GM23248 (cell line): ENCODE measurements at regions not wholly inside any gene's neighbourhood (a gene's known extent, or its start where the extent isn't known, plus 50 kb on each side); places are given as distances from the start of the nearest gene placed in this dataset.

Experiments used
- DNase-seq: peaks from one replicate; pipeline ENCODE4 v3.0.0-alpha.2; 2015
- H2AFZ ChIP-seq: fragments of 200-600 bp; sonication (generic); 2 replicates; pipeline ENCODE4 v1.6.1; 2016; ENCODE audit warnings: antibody characterized with exemption
- H3F3A ChIP-seq: fragments of 200-600 bp; sonication (generic); 2 replicates; pipeline ENCODE4 v1.6.1; 2016; ENCODE audit warnings: mild to moderate bottlenecking, antibody characterized with exemption, mixed run types; ENCODE audit not compliant: insufficient read depth
- H3K27ac ChIP-seq: fragments of 200-600 bp; sonication (generic); 2 replicates; pipeline ENCODE4 v1.5.1; 2016; ENCODE audit warnings: mild to moderate bottlenecking
- H3K27me3 ChIP-seq: fragments of 200-600 bp; sonication (generic); replicated peaks from 2 replicates; pipeline ENCODE4 v1.6.1; 2016; ENCODE audit warnings: mild to moderate bottlenecking; ENCODE audit not compliant: insufficient read depth
- H3K36me3 ChIP-seq: fragments of 200-600 bp; sonication (generic); 2 replicates; pipeline ENCODE4 v1.6.1; 2016; ENCODE audit warnings: low read depth, mild to moderate bottlenecking
- H3K4me1 ChIP-seq: fragments of 200-600 bp; sonication (generic); 2 replicates; pipeline ENCODE4 v1.6.1; 2016; ENCODE audit warnings: mild to moderate bottlenecking; ENCODE audit not compliant: insufficient read depth
- H3K4me2 ChIP-seq: fragments of 200-600 bp; sonication (generic); one replicate; pipeline ENCODE4 v1.6.1; 2016; ENCODE audit warnings: mild to moderate bottlenecking; ENCODE audit not compliant: unreplicated experiment
- H3K4me3 ChIP-seq: fragments of 200-600 bp; sonication (generic); 2 replicates; pipeline ENCODE4 v1.5.1; 2016; ENCODE audit warnings: mild to moderate bottlenecking
- H3K79me2 ChIP-seq: fragments of 200-600 bp; sonication (generic); 2 replicates; pipeline ENCODE4 v1.6.1; 2016; ENCODE audit warnings: mild to moderate bottlenecking; ENCODE audit not compliant: insufficient read depth
- H3K9ac ChIP-seq: fragments of 200-600 bp; sonication (generic); 2 replicates; pipeline ENCODE4 v1.6.1; 2016; ENCODE audit warnings: mild to moderate bottlenecking
- H3K9me2 ChIP-seq: fragments of 200-600 bp; sonication (generic); 2 replicates; pipeline ENCODE4 v1.6.1; 2016; ENCODE audit warnings: mixed run types, mild to moderate bottlenecking, moderate library complexity; ENCODE audit not compliant: insufficient read depth
- H3K9me3 ChIP-seq: fragments of 200-600 bp; sonication (generic); one replicate; pipeline ENCODE4 v1.6.1; 2017; ENCODE audit warnings: low read depth
- H4K20me1 ChIP-seq: fragments of 200-600 bp; sonication (generic); 2 replicates; pipeline ENCODE4 v1.6.0; 2016; ENCODE audit not compliant: insufficient read depth
- EZH2 ChIP-seq: fragments of 200-600 bp; sonication (generic); IDR thresholded peaks from 2 replicates; pipeline ENCODE4 v1.6.1; 2018; ENCODE audit warnings: antibody characterized with exemption, mild to moderate bottlenecking; ENCODE audit not compliant: insufficient read depth, poor library complexity, severe bottlenecking
- EZH2phosphoT487 ChIP-seq: fragments of 200-600 bp; sonication (generic); IDR thresholded peaks from 2 replicates; pipeline ENCODE4 v1.6.1; 2018; ENCODE audit warnings: antibody characterized with exemption, moderate library complexity, mild to moderate bottlenecking, low read depth; ENCODE audit not compliant: insufficient read depth
- WGBS, 2 experiments: methylation state at CpG; one replicate each; pipeline ENCODE4 v1.1.6; 2015 to 2017; ENCODE audit warnings: low lambda C conversion rate in 2 of 2, low coverage in 1 of 2; ENCODE audit errors: missing lambda C conversion rate in 2 of 2; 5-methylcytosine and 5-hydroxymethylcytosine counted together
- in situ Hi-C: fragments of 300-500 bp; cut with MboI; formaldehyde crosslinking; loops from 2 replicates; pipeline ENCODE4 v1.15.0; 2020

DNA sequence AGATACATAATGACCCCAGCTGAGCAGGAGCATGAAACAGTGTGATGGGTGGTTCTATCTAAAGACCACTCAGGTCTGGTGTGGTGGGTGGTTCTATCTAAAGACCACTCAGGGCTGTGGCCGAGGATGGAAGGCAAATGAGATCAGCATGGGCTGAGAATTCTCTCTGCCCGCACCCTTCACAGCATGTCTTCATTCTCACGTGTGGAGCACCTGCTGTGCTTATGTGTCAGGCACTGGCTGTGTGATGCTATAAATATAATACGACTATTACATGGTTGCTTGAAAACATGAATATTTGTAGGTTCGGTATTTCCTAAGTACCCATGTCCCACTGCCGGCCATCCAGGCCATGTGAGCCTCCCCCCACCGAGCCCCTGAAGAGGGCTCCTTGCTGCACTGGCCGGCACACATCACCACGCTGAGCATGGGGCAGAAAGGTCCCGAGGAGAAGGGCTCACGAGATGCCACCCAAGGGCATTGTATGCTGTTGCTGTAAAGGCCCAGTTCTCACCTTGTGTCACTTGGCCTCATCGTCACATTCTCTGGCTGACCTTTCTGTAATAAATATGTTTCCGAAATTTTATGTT, 810.2 kb downstream of the UQCRFS1 start:
- WGBS, 2 experiments, result 26% methylated on average over 13 of the region's 13 CpGs
- no peak for DNase-seq
- Histone ChIP-seq H3K9me2 (no peaks in the 10 kb centered on the region), H3F3A (no peaks in the 10 kb centered on the region), H3K4me2 (no peak overlapping the region), H4K20me1 (no peaks in the 10 kb centered on the region), H3K4me1 (no peaks in the 10 kb centered on the region), H3K27ac (no peak overlapping the region), H3K9me3 (no peaks in the 10 kb centered on the region), H2AFZ (no peak overlapping the region), H3K4me3 (no peak overlapping the region), H3K27me3 (peaks cover 52% of the 10 kb centered on the region), H3K9ac (no peak overlapping the region), H3K36me3 (no peaks in the 10 kb centered on the region), H3K79me2 (no peaks in the 10 kb centered on the region)
- in situ Hi-C loops, result no loop called here
- no peak for TF ChIP-seq EZH2
- TF ChIP-seq EZH2phosphoT487, result no peak

GRCh38 chr19:28401739-28402424, 811.1 kb downstream of the UQCRFS1 start:
- no peaks in the 10 kb centered on the region for H3F3A ChIP-seq
- no peaks in the 10 kb centered on the region for H3K4me1 ChIP-seq
- H3K79me2 ChIP-seq, result no peaks in the 10 kb centered on the region
- no peak for DNase-seq
- H2AFZ ChIP-seq, result no peak overlapping the region
- no peaks in the 10 kb centered on the region for H3K9me3 ChIP-seq
- H4K20me1 ChIP-seq, result no peaks in the 10 kb centered on the region
- H3K4me2 ChIP-seq, result no peak overlapping the region
- H3K4me3 ChIP-seq, result no peak overlapping the region
- 36 to 42% methylated on average over 8 of the region's 8 CpGs for WGBS, 2 experiments
- TF ChIP-seq EZH2 (no peak), EZH2phosphoT487 (no peak)
- no peaks in the 10 kb centered on the region for H3K9me2 ChIP-seq
- in situ Hi-C loops, result no loop called here
- no peaks in the 10 kb centered on the region for H3K36me3 ChIP-seq
- no peak overlapping the region for H3K9ac ChIP-seq
- no peak overlapping the region for H3K27ac ChIP-seq
- peaks cover 43% of the 10 kb centered on the region for H3K27me3 ChIP-seq

DNA sequence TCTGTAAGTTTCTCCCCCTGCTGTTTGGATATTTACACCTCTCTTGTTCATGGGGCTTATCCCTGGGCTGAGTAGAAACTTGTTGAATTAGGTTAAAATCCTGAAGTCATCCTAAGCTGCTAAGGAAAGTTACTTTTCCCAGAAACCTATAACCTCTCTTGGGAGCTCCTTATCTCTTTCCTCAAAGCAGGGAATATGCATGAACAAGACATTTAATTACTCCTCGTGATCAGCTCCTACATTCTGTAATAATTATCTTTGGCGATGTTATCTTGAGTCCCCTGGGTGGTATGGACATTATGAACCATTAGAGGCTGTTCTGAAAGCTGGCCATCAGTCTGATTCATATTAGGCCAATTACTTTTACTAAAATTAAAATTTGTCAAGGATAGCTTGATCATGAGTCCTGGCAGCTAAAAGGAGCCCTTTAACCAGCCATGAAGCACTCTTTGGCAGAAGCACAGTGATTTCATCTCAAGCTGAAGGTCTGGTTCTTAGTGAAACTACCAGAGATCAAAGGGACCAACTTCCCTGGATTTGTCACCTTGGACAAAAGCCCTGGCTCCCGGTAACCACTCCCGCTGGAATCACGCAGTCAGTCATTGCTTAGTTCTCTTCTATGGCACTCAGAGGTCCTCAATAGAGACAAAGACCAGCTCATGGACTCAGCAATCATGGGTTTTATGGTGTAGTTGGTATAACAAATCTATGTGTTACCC, 811.8 kb downstream of the UQCRFS1 start:
- H3K27me3 ChIP-seq, result peaks cover 35% of the 10 kb centered on the region
- H2AFZ ChIP-seq, result no peak overlapping the region
- H3K9ac ChIP-seq, result no peak overlapping the region
- no peaks in the 10 kb centered on the region for H3K9me3 ChIP-seq
- no peak for DNase-seq
- H4K20me1 ChIP-seq, result no peaks in the 10 kb centered on the region
- H3K36me3 ChIP-seq, result no peaks in the 10 kb centered on the region
- in situ Hi-C loops, result no loop called here
- WGBS, 2 experiments, result 3 to 9% methylated on average over 5 of the region's 5 CpGs
- no peaks in the 10 kb centered on the region for H3K9me2 ChIP-seq
- H3F3A ChIP-seq, result no peaks in the 10 kb centered on the region
- H3K4me1 ChIP-seq, result no peaks in the 10 kb centered on the region
- no peak for TF ChIP-seq EZH2
- TF ChIP-seq EZH2phosphoT487, result no peak
- no peaks in the 10 kb centered on the region for H3K79me2 ChIP-seq
- no peak overlapping the region for H3K4me2 ChIP-seq
- no peak overlapping the region for H3K4me3 ChIP-seq
- H3K27ac ChIP-seq, result no peak overlapping the region

- DNase-seq, result no peak
- H3K36me3 ChIP-seq, result no peaks in the 10 kb centered on the region
- H3K4me2 ChIP-seq, result no peak overlapping the region
- no peaks in the 10 kb centered on the region for H3K9me3 ChIP-seq
- WGBS, 2 experiments, result 5 to 7% methylated on average over 1 of the region's 1 CpG
- in situ Hi-C loops, result no loop called here
- peaks cover 30% of the 10 kb centered on the region for H3K27me3 ChIP-seq
- no peaks in the 10 kb centered on the region for H3K4me1 ChIP-seq
- no peak overlapping the region for H3K4me3 ChIP-seq
- no peaks in the 10 kb centered on the region for H4K20me1 ChIP-seq
- TF ChIP-seq EZH2phosphoT487, result no peak
- TF ChIP-seq EZH2, result no peak
- H3K9ac ChIP-seq, result no peak overlapping the region
- no peak overlapping the region for H3K27ac ChIP-seq
- no peaks in the 10 kb centered on the region for H3F3A ChIP-seq
- no peaks in the 10 kb centered on the region for H3K9me2 ChIP-seq
- no peak overlapping the region for H2AFZ ChIP-seq
- H3K79me2 ChIP-seq, result no peaks in the 10 kb centered on the region
Observed at GRCh38 chr19:28399187-28399586, 813.8 kb downstream of the UQCRFS1 start.
